ENCODE measurements at regions not wholly inside any gene's neighbourhood (a gene's known extent, or its start where the extent isn't known, plus 50 kb on each side); places are given as distances from the start of the nearest gene placed in this dataset.

DNA sequence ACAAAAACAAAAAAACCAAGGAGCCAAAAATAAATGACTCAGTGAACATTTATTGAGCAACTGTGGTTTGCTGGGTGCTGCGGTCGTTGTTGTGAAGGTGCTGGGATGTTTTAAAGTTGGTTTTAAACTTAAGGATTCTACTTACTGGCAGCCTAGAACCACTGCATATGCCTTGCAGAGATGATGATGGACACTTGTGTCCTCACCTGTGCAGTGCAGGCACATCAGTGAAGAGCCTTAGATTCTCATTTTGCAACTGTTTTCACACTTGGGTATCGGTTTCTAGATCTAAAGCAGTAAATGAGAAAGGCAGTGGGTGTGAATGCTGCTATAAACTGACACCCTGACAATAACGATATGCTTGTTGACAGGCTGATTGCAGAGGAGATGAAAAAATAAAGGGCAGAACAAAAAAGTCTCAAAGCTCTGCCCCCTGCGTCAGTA, 68.8 kb downstream of the UTRN start:
- DNase-seq (ENCODE audit: low read depth) = no peak
- TF ChIP-seq, protein P1, sequence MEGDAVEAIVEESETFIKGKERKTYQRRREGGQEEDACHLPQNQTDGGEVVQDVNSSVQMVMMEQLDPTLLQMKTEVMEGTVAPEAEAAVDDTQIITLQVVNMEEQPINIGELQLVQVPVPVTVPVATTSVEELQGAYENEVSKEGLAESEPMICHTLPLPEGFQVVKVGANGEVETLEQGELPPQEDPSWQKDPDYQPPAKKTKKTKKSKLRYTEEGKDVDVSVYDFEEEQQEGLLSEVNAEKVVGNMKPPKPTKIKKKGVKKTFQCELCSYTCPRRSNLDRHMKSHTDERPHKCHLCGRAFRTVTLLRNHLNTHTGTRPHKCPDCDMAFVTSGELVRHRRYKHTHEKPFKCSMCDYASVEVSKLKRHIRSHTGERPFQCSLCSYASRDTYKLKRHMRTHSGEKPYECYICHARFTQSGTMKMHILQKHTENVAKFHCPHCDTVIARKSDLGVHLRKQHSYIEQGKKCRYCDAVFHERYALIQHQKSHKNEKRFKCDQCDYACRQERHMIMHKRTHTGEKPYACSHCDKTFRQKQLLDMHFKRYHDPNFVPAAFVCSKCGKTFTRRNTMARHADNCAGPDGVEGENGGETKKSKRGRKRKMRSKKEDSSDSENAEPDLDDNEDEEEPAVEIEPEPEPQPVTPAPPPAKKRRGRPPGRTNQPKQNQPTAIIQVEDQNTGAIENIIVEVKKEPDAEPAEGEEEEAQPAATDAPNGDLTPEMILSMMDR (IDR thresholded peaks at IDR 0.05; ENCODE audit: insufficient read depth, low read depth, low read length) = no peak
- no peak overlapping the region for H3K4me3 ChIP-seq (ENCODE audit: low read depth, low read length)

GRCh38 chr6:144359783-144360182, 74.6 kb downstream of the UTRN start:
- DNase-seq (ENCODE audit: low read depth) = no peak
- no peak overlapping the region for H3K4me3 ChIP-seq (ENCODE audit: low read depth, low read length)
- TF ChIP-seq, protein P1 (IDR thresholded peaks at IDR 0.05; ENCODE audit: insufficient read depth, low read depth, low read length) = no peak

DNA sequence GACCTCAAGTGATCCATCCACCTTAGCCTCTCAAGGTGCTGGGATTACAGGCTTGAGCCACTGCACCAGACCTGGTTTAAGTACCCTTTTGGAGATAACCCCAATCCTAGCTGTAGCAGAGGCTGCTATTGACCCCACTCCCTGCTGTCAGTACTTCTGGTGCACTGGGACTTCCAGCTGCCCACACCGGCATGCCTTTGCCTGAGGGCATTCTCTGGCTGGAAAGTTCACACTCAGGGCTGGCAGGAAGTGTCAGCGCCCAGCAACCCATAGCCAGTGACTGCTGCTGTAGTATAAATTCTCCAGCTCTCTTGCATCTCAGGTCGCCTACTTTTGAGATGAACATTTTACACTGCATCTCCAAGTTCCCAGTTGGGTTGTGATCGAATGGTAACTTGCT, 75.3 kb downstream of the UTRN start:
- no peak overlapping the region for H3K4me3 ChIP-seq (ENCODE audit: low read depth, low read length)
- no peak for DNase-seq (ENCODE audit: low read depth)
- TF ChIP-seq, protein P1 (IDR thresholded peaks at IDR 0.05; ENCODE audit: insufficient read depth, low read depth, low read length) = no peak

DNA sequence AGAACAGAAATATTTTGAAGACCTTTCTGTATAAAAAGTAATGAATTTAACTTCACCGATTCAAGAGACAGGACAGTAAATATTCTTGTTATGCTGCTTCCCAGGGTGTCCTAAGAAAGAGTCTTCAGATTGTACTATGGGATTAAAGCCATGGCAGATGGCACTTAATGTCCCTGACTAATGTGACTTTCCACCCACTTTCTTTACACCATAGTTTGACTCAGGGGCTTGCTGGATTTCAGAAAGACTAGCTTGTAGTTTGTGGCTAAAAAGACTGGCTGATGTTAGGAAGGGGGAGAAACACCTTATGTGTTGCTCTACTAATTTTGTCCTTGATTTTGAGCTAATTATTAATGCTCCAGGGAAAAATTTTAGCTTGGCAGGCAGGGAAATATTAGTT, 75.9 kb downstream of the UTRN start:
- TF ChIP-seq, protein P1 (IDR thresholded peaks at IDR 0.05; ENCODE audit: insufficient read depth, low read depth, low read length) = no peak
- no peak overlapping the region for H3K4me3 ChIP-seq (ENCODE audit: low read depth, low read length)
- DNase-seq (ENCODE audit: low read depth) = no peak

DNA sequence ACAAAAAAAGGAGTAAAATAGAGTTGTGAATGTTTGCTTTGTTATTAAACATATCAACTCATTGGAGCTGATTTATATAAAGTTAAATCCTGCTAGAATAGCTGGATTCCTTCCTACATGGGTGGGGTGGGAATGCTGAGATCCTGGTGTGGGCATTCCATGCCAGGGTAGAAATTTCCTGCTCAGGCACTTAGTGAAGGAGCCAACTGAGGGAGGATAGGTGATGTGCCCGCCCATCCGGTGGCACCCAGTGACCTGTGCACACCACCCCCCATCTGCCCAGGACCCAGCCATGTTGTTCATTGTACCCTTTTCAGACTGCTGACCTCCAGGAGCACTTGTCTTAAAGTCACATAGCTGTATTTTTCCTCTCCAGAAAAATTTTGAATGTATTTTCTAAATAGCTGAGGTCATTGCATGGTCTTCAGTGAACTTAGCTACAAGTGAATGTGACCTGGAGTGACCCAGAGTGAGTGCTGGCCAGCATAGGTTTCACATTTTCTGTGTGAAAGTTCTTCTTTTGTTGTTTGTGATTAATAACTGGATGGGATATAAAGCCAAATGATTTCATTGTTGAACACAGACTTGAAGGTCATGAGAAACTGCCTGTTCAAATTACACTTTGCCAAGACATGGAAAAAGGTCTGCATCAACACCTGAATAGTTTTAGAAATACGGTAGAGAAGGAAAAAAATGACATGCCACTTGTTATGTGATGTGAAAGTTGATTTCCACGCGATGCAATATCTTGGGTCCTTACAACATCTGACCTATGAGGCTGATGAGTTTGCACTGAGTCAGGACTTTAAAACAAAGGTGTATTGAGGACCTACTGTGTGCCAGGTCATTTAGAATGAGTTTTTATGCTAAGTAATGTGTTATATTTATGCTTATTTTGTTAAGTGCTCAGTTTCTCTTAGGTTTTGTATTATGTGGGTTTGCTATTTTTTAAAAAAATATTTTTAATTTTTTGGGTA, 77.2 kb downstream of the UTRN start:
- TF ChIP-seq, protein P1 (IDR thresholded peaks at IDR 0.05; ENCODE audit: insufficient read depth, low read depth, low read length) = no peak
- DNase-seq (ENCODE audit: low read depth) = peak; percentile 28

GRCh38 chr6:144364208-144364720, 79.1 kb downstream of the UTRN start:
- no peak overlapping the region for H3K4me3 ChIP-seq (ENCODE audit: low read depth, low read length)
- DNase-seq (ENCODE audit: low read depth) = no peak
- TF ChIP-seq, protein P1 (IDR thresholded peaks at IDR 0.05; ENCODE audit: insufficient read depth, low read depth, low read length) = no peak

More for the DNA sequence above, 77.2 kb downstream of the UTRN start:
- no peak overlapping the region for H3K4me3 ChIP-seq (ENCODE audit: low read depth, low read length)

Data from fibroblast of villous mesenchyme (primary cell).